HCEC 1CT (cell line): ENCODE measurements at regions not wholly inside any gene's neighbourhood (a gene's known extent, or its start where the extent isn't known, plus 50 kb on each side); places are given as distances from the start of the nearest gene placed in this dataset.
"Not testable (repeated sequence)": the region's sequence is repeated elsewhere in the genome, so short reads cannot be mapped to it uniquely, and the experiment has no call there.

Experiments used
- DNase-seq: peaks from one replicate; pipeline ENCODE4 v3.0.0-alpha.2; 2017

DNA sequence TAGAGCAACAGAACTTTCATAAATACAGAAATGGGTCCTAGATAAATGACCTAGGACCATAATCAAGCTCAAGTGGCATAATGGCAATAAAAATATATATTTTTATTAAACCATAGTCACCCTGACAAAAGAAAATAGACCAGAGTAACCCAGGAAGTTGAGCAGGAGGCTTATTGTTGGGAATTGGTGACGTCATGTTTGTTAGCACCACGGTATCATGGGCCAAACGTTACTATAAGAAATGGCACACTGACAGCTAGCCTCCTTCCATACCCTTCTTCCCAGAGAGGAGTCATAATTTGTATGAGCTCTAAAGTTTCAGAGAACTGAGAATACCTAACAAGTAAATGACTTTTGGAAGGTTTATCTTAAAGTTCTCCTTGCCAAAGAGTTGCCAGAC, 1698.2 kb downstream of the REEP3 start:
- DNase-seq, result no peak

- no peak for DNase-seq
Observed at GRCh38 chr10:65231148-65231547, 1694.7 kb upstream of the LRRTM3 start.

- no peak for DNase-seq
Observed at GRCh38 chr10:65234261-65234660, 1691.6 kb upstream of the LRRTM3 start.

DNA sequence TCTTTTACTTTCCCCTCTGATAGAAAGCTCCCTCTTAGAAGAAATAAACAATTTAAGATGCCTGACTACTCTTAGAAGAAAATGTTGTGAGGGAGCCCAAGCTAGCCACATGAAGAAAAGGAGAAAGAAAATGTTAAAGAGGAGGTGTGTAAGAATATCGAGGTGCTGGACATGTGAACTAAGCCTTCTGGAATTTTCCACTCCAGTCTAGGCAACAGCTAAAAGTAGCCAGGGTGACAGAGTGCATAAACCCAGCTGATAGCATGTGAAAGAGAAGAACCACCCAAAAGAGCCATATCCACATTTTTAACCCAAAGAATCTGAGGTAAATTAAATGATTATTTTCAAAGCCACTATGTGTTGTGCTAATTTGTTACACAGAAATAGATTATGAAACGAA, 1690.6 kb upstream of the LRRTM3 start:
- DNase-seq, result no peak

DNA sequence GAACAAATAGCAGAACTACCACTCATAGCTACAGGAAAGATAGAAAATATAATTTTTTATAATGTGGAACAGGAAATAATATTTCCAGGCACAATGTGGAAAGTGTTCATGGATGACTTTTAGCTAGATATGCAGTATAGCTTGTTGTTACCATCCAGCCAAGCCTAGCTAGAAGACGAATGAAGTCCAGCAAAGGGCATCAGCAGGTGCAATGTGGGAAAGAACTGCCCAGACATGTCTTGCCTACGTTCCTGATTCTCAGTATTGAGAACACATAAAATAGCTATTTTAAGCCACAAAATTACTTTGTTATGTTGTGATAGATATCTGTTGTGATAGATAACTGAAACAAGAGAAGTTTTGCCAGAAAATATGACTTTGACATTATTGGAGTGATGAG, 1690.0 kb upstream of the LRRTM3 start:
- DNase-seq, result no peak

GRCh38 chr10:65265451-65265954, 1660.3 kb upstream of the LRRTM3 start:
- no peak for DNase-seq

GRCh38 chr10:65269551-65269950, 1656.3 kb upstream of the LRRTM3 start:
- DNase-seq, result not testable (repeated sequence)

GRCh38 chr10:65270969-65271368, 1654.9 kb upstream of the LRRTM3 start:
- DNase-seq, result no peak

- no peak for DNase-seq
Observed at GRCh38 chr10:65273115-65273514, 1652.7 kb upstream of the LRRTM3 start.

- DNase-seq, result no peak
Observed at GRCh38 chr10:65275296-65275695, 1650.5 kb upstream of the LRRTM3 start.

DNA sequence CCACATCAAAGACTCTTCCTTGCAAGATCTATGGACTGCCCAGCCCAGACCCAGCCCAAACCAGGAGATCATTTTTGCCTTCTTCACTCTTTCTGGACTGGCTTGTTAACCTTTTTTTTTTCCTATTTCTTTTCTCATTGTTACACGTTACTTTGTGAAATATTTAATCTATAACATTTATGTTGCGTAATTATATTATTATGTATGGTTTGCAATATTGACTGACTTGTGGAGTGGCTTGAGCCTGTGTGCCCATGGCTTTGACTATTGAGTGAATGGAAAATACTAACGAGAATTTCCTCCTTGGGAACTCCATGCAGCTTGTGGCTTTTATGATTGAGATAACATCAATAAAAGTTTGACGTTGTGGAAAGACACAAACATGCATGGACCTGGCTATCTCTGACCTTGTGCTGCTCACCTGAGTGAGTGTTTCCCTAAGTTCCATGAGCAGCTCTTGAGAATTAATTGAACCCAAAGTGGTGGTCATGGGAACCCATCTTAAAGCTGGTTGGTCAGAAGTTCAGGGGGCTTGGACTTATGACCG, 1641.3 kb upstream of the LRRTM3 start:
- DNase-seq, result no peak

GRCh38 chr10:65285726-65286125, 1640.1 kb upstream of the LRRTM3 start:
- DNase-seq, result not testable (repeated sequence)

DNA sequence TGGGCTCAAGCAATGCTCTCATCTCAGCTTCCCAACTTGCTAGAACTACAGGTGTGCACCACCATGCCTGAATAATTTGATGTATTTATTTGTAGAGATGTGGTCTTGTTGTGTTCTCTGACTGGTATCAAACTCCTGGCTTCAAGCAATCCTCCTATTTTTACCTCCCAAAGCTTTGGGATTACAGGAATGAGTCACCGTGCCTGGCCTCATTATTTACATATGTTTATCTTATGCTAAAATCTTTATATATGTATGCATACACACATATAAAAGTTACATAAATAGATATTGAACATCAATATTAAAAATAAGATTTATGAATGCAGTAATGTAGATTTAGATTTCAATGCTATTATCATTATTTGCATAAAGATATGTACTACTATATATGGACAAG, 1634.5 kb upstream of the LRRTM3 start:
- DNase-seq, result no peak

GRCh38 chr10:65292551-65292950, 1633.3 kb upstream of the LRRTM3 start:
- DNase-seq, result no peak

DNA sequence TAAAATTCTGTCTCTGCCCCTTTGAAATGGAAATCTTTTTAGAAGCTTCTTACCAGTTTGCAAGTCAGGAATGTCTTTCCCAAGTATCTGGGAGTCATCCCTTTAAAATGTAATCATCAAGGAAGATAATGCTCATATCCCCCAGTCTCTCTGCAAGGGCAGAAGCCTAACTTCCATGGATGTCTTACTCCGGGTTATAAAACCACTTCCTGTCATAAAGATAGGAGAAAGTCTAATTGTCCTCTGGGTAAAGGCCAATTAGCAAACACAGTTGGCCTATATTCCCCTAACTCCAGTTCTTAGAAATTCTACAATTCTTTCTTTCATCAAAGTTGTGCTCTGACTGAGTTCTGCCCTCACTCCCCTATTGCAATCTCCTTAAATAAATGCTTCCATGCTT, 1631.5 kb upstream of the LRRTM3 start:
- DNase-seq, result no peak

GRCh38 chr10:65301181-65301580, 1624.7 kb upstream of the LRRTM3 start:
- no peak for DNase-seq

GRCh38 chr10:65306201-65306600, 1619.6 kb upstream of the LRRTM3 start:
- no peak for DNase-seq

GRCh38 chr10:65312876-65313275, 1613.0 kb upstream of the LRRTM3 start:
- DNase-seq, result no peak

DNA sequence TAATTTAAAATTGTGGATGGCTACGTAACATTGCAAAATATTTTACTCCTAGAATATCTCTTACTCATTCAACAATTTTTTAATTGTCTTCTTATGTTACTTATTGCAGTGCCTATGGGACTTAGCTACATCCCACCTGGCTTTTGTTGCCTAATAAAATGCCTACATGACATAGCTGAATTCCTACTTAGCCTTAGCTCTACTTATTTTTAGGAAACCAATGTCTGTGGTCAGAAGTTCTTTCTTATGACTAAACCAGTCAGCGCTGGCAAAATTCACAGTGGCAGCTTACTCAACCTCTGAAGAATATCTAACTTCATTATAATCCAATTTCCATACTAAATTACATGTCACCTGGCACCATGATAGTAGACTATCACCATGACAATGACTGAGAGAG, 1612.4 kb upstream of the LRRTM3 start:
- DNase-seq, result no peak

GRCh38 chr10:65314253-65314652, 1611.6 kb upstream of the LRRTM3 start:
- no peak for DNase-seq

GRCh38 chr10:65319493-65319892, 1606.3 kb upstream of the LRRTM3 start:
- DNase-seq, result no peak

GRCh38 chr10:65320236-65321026, 1605.4 kb upstream of the LRRTM3 start:
- no peak for DNase-seq

DNA sequence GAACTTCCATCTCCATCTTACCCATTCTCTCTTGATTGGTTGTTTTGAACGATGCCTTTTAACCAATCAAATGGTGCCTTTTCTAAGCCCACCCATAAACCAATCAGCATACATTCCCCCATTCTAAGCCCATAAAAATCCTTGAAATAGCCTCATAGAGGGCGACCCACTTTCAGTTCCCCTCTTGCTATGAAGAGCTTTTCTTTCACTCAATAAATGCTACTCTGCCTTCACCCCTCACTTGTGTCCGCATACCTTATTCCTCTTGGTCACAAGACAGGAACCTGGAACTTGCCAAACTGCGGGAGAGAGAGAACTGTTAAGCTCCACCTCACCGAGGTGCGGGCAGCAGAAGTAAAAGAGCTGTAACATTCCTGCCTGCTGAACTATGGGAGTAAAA, 1602.0 kb upstream of the LRRTM3 start:
- no peak for DNase-seq

GRCh38 chr10:65325913-65326312, 1599.9 kb upstream of the LRRTM3 start:
- no peak for DNase-seq

GRCh38 chr10:65328486-65328885, 1597.3 kb upstream of the LRRTM3 start:
- no peak for DNase-seq
